H9 (cell line): ENCODE measurements at regions not wholly inside any gene's neighbourhood (a gene's known extent, or its start where the extent isn't known, plus 50 kb on each side); places are given as distances from the start of the nearest gene placed in this dataset.

Experiments
- DNase-seq: peaks from one replicate; pipeline ENCODE4 v3.0.0-alpha.2; 2017
- H2AFZ ChIP-seq: one replicate; pipeline ENCODE4 v1.6.1; 2013; ENCODE audit warnings: mild to moderate bottlenecking, low read length, control low read depth, moderate library complexity
- H2AK5ac ChIP-seq: 2 replicates; pipeline ENCODE4 v1.6.1; 2013; ENCODE audit warnings: low read length, control low read depth, mixed read lengths; ENCODE audit not compliant: insufficient read length
- H2BK120ac ChIP-seq: one replicate; pipeline ENCODE4 v1.6.1; 2013; ENCODE audit warnings: low read depth, mild to moderate bottlenecking, low read length, control low read depth, inconsistent platforms; ENCODE audit not compliant: poor library complexity, severe bottlenecking
- H2BK12ac ChIP-seq: 2 replicates; pipeline ENCODE4 v1.6.1; 2013; ENCODE audit warnings: low read length, control low read depth, mixed read lengths, low read depth; ENCODE audit not compliant: insufficient read length
- H2BK15ac ChIP-seq: 2 replicates; pipeline ENCODE4 v1.6.1; 2013; ENCODE audit warnings: low read depth, low read length, control low read depth
- H2BK20ac ChIP-seq: one replicate; pipeline ENCODE4 v1.6.1; 2013; ENCODE audit warnings: low read depth, mild to moderate bottlenecking, low read length, control low read depth, inconsistent platforms; ENCODE audit not compliant: poor library complexity, severe bottlenecking
- H2BK5ac ChIP-seq: 2 replicates; pipeline ENCODE4 v1.6.1; 2013; ENCODE audit warnings: low read length, control low read depth, mixed read lengths; ENCODE audit not compliant: insufficient read length
- H3K14ac ChIP-seq: 2 replicates; pipeline ENCODE4 v1.6.1; 2013; ENCODE audit warnings: low read length, control low read depth; ENCODE audit not compliant: insufficient read depth
- H3K18ac ChIP-seq: 2 replicates; pipeline ENCODE4 v1.6.1; 2013; ENCODE audit warnings: low read depth, mild to moderate bottlenecking, mixed read lengths, low read length, control low read depth; ENCODE audit not compliant: insufficient read length
- H3K23ac ChIP-seq: 2 replicates; pipeline ENCODE4 v1.6.1; 2013; ENCODE audit warnings: low read length, control low read depth, mixed read lengths, low read depth; ENCODE audit not compliant: insufficient read length
- H3K23me2 ChIP-seq: 2 replicates; pipeline ENCODE4 v1.6.1; 2013; ENCODE audit warnings: low read depth, mild to moderate bottlenecking, mixed read lengths, low read length, control low read depth; ENCODE audit not compliant: insufficient read length, poor library complexity, severe bottlenecking
- H3K27ac ChIP-seq: 2 replicates; pipeline ENCODE4 v1.5.1; 2013; ENCODE audit warnings: low read length, control low read depth, mixed read lengths, low read depth; ENCODE audit not compliant: insufficient read length
- H3K27me3 ChIP-seq: 2 replicates; pipeline ENCODE4 v1.6.1; 2013; ENCODE audit warnings: low read length, control low read depth, inconsistent platforms; ENCODE audit not compliant: insufficient read depth
- H3K4ac ChIP-seq: 2 replicates; pipeline ENCODE4 v1.6.1; 2013; ENCODE audit warnings: low read depth, mild to moderate bottlenecking, control low read depth, inconsistent platforms, low read length, moderate library complexity
- H3K4me1 ChIP-seq: 2 replicates; pipeline ENCODE4 v1.6.1; 2013; ENCODE audit warnings: low read length, control low read depth, inconsistent platforms; ENCODE audit not compliant: insufficient read depth
- H3K4me2 ChIP-seq: 2 replicates; pipeline ENCODE4 v1.6.1; 2013; ENCODE audit warnings: low read length, control low read depth, mixed read lengths; ENCODE audit not compliant: insufficient read length, insufficient read depth
- H3K56ac ChIP-seq: 2 replicates; pipeline ENCODE4 v1.6.1; 2013; ENCODE audit warnings: low read depth, mild to moderate bottlenecking, mixed read lengths, low read length, control low read depth; ENCODE audit not compliant: insufficient read length
- H3K79me1 ChIP-seq: 2 replicates; pipeline ENCODE4 v1.6.1; 2013; ENCODE audit warnings: low read depth, mild to moderate bottlenecking, moderate library complexity, low read length, control low read depth, inconsistent platforms; ENCODE audit not compliant: insufficient read depth, poor library complexity, severe bottlenecking
- H3K79me2 ChIP-seq: 2 replicates; pipeline ENCODE4 v1.6.1; 2013; ENCODE audit warnings: low read length, control low read depth, inconsistent platforms; ENCODE audit not compliant: insufficient read depth
- H3K9ac ChIP-seq: 2 replicates; pipeline ENCODE4 v1.6.1; 2013; ENCODE audit warnings: low read length, control low read depth, mixed read lengths; ENCODE audit not compliant: insufficient read length; ENCODE audit errors: extremely low read depth
- H3K9me3 ChIP-seq: one replicate; pipeline ENCODE4 v1.6.1; 2013; ENCODE audit warnings: low read depth, low read length, inconsistent platforms; ENCODE audit not compliant: control insufficient read depth
- H3T11ph ChIP-seq: one replicate; pipeline ENCODE4 v1.6.1; 2013; ENCODE audit warnings: mild to moderate bottlenecking, low read length, control low read depth, inconsistent platforms
- H4K20me1 ChIP-seq: one replicate; pipeline ENCODE4 v1.6.1; 2013; ENCODE audit not compliant: control insufficient read depth, insufficient read length, insufficient read depth
- H4K5ac ChIP-seq: 2 replicates; pipeline ENCODE4 v1.6.1; 2013; ENCODE audit warnings: low read depth, mild to moderate bottlenecking, mixed read lengths, low read length, control low read depth; ENCODE audit not compliant: insufficient read length
- H4K8ac ChIP-seq: replicated peaks from 2 replicates; pipeline ENCODE4 v1.6.1; 2013; ENCODE audit warnings: low read length, control low read depth, mixed read lengths, low read depth; ENCODE audit not compliant: insufficient read length
- H4K91ac ChIP-seq: 2 replicates; pipeline ENCODE4 v1.6.1; 2013; ENCODE audit warnings: low read depth, mild to moderate bottlenecking, moderate library complexity, mixed read lengths, low read length, control low read depth; ENCODE audit not compliant: insufficient read length
- H3K27ac Mint-ChIP-seq, 3 experiments: 2 replicates in 2 of 3; 3 replicates in 1 of 3; pipeline ENCODE4 v1.8.0; 2020 to 2021; ENCODE audit warnings: mixed read lengths in 3 of 3, mild to moderate bottlenecking in 1 of 3, moderate library complexity in 1 of 3
- H3K27me3 Mint-ChIP-seq: 2 replicates; pipeline ENCODE4 v1.8.0; 2021; ENCODE audit warnings: low read depth, mild to moderate bottlenecking, moderate library complexity, mixed read lengths
- H3K36me3 Mint-ChIP-seq, 3 experiments: 2 replicates in 2 of 3; 3 replicates in 1 of 3; pipeline ENCODE4 v1.8.0; 2020 to 2021; ENCODE audit warnings: low read depth in 3 of 3, mixed read lengths in 3 of 3; ENCODE audit not compliant: insufficient read depth in 1 of 3
- H3K4me1 Mint-ChIP-seq, 2 experiments: 2 replicates each; pipeline ENCODE4 v1.8.0; 2020; ENCODE audit warnings: mixed read lengths in 2 of 2
- H3K4me3 Mint-ChIP-seq, 2 experiments: 2 replicates in 1 of 2; 3 replicates in 1 of 2; pipeline ENCODE4 v1.8.0; 2020 to 2021; ENCODE audit warnings: mild to moderate bottlenecking in 2 of 2, mixed read lengths in 2 of 2, moderate library complexity in 1 of 2
- H3K9me3 Mint-ChIP-seq, 2 experiments: 2 replicates in 1 of 2; 3 replicates in 1 of 2; pipeline ENCODE4 v1.8.0; 2020; ENCODE audit warnings: mild to moderate bottlenecking in 2 of 2, mixed read lengths in 2 of 2, moderate library complexity in 1 of 2
- CTCF ChIP-seq: fragments of 200-600 bp; sonication (generic); conservative IDR thresholded peaks from 3 replicates; pipeline ENCODE4 v1.8.0; 2021; ENCODE audit warnings: antibody characterized with exemption, mild to moderate bottlenecking
- WGBS: extraction: QIAGEN DNeasy Blood & Tissue Kit; methylation state at CpG from one replicate; pipeline ENCODE4 v1.1.7; 2013; ENCODE audit warnings: missing lambda C conversion rate, low lambda C conversion rate, mixed read lengths; ENCODE audit not compliant: insufficient read length; ENCODE audit errors: extremely low coverage; 5-methylcytosine and 5-hydroxymethylcytosine counted together

GRCh38 chr7:130896898-130897514 lies 163.0 kb upstream of the KLF14 start:
- peak; percentile 88 for TF ChIP-seq CTCF
- H3K4me3 Mint-ChIP-seq: no peak overlapping the region
- H3K9ac ChIP-seq: no peak overlapping the region

More at GRCh38 chr7:130896898-130897514, 163.0 kb upstream of the KLF14 start:
- Histone ChIP-seq H4K20me1 (no peaks in the 10 kb centered on the region), H3K79me2 (no peaks in the 10 kb centered on the region), H3K56ac (no peak overlapping the region), H4K5ac (no peak overlapping the region), H2BK12ac (no peak overlapping the region), H3K27ac (no peak overlapping the region), H3K14ac (no peak overlapping the region), H3K23me2 (no peaks in the 10 kb centered on the region), H3K9me3 (no peaks in the 10 kb centered on the region), H2AFZ (no peak overlapping the region), H3K27me3 (no peaks in the 10 kb centered on the region), H3K18ac (no peak overlapping the region), H3K4ac (no peak overlapping the region), H2BK20ac (no peak overlapping the region), H2BK15ac (no peak overlapping the region), H3T11ph (no peak overlapping the region), H4K91ac (no peak overlapping the region), H2BK120ac (no peak overlapping the region), H3K4me1 (no peaks in the 10 kb centered on the region), H4K8ac (no peak overlapping the region), H2BK5ac (no peak overlapping the region), H3K4me2 (no peak overlapping the region), H3K23ac (no peak overlapping the region), H3K79me1 (no peaks in the 10 kb centered on the region), H2AK5ac (no peak overlapping the region)
- Mint-ChIP-seq H3K27ac (peak overlapping the region in 2 of 3 experiments; percentile 41 to 89; a peak in 2 of 7 replicates), H3K9me3 (peaks cover 0 to 3% of the 10 kb centered on the region in 2 experiments; a peak in 1 of 5 replicates), H3K4me1 (peaks cover 56 to 60% of the 10 kb centered on the region in 2 experiments), H3K36me3 (peaks cover 0 to 2% (median 0%) of the 10 kb centered on the region in 3 experiments; a peak in 2 of 7 replicates), H3K27me3 (no peaks in the 10 kb centered on the region)
- DNase-seq: peak; percentile 82
- WGBS: no CpG with 5 or more reads among the region's 22 CpGs
